ENCODE measurements at regions not wholly inside any gene's neighbourhood (a gene's known extent, or its start where the extent isn't known, plus 50 kb on each side); places are given as distances from the start of the nearest gene placed in this dataset.

DNA sequence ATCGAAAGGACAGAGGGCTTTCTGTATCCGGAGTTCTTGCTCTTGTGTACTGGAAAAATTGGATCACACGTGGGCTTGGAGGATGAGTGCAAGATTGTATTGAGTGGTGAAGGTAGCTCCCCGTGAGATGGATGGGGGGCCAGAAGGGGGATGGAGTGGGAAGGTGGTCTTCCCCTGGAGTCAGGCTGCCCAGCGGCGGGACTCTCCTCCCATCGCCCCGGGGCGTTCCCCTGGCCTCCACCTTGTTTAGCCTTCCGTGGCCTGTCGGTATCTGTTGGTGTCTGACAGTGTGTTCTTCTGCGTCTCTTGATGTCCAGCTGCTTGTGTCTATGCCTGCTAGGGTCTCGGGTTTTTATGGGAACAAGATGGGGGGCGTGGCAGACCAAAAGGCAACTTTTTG is 54.6 kb upstream of the GABRA6 start:
- Mint-ChIP-seq H3K27ac (no peak overlapping the region), H3K27me3 (ENCODE audit: insufficient read depth, low read depth) (peaks cover 4% of the 10 kb centered on the region), H3K9me3 (no peaks in the 10 kb centered on the region), H3K4me1 (no peaks in the 10 kb centered on the region), H3K4me3 (no peak overlapping the region), H3K36me3 (no peaks in the 10 kb centered on the region)
- Histone ChIP-seq H3K9me3 (ENCODE audit: low read depth) (no peaks in the 10 kb centered on the region), H3K4me2 (no peak overlapping the region), H3K27ac (no peak overlapping the region), H3K9ac (no peak overlapping the region), H2AFZ (replicated peaks) (no peak overlapping the region), H3F3A (ENCODE audit: low read depth) (no peaks in the 10 kb centered on the region), H3K4me1 (no peaks in the 10 kb centered on the region), H3K27me3 (no peaks in the 10 kb centered on the region), H3K36me3 (no peaks in the 10 kb centered on the region), H3K4me3 (no peak overlapping the region), H4K20me1 (ENCODE audit: low read depth) (no peaks in the 10 kb centered on the region), H3K79me2 (ENCODE audit: low read depth) (no peaks in the 10 kb centered on the region)
- no peak for DNase-seq (ENCODE audit: low spot score)
- TF ChIP-seq EZH2phosphoT487 (IDR thresholded peaks at IDR 0.05), result no peak
- TF ChIP-seq, protein P1, sequence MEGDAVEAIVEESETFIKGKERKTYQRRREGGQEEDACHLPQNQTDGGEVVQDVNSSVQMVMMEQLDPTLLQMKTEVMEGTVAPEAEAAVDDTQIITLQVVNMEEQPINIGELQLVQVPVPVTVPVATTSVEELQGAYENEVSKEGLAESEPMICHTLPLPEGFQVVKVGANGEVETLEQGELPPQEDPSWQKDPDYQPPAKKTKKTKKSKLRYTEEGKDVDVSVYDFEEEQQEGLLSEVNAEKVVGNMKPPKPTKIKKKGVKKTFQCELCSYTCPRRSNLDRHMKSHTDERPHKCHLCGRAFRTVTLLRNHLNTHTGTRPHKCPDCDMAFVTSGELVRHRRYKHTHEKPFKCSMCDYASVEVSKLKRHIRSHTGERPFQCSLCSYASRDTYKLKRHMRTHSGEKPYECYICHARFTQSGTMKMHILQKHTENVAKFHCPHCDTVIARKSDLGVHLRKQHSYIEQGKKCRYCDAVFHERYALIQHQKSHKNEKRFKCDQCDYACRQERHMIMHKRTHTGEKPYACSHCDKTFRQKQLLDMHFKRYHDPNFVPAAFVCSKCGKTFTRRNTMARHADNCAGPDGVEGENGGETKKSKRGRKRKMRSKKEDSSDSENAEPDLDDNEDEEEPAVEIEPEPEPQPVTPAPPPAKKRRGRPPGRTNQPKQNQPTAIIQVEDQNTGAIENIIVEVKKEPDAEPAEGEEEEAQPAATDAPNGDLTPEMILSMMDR (IDR thresholded peaks at IDR 0.05), result no peak
- no peak for TF ChIP-seq EZH2 (IDR thresholded peaks at IDR 0.05)

DNA sequence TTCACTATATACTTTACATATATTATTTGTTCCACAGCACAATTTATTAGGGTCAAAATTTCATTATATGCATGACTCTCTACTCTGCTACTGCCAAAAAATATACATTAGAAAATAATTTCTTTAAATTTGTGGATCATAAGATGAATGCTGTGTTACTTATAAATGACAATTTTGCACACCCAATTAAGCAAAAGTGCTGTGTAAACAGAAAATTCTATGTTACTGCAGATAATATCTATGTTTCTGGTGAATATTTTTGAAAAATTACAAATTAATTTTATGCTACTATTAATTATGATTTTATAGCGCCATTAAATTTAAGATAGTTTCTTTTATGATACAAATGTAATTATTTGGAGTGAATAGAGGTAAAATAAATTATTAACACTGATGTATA is 59.8 kb upstream of the GABRA6 start:
- no peaks in the 10 kb centered on the region for H4K20me1 ChIP-seq (ENCODE audit: low read depth)
- TF ChIP-seq EZH2phosphoT487 (IDR thresholded peaks at IDR 0.05), result no peak
- TF ChIP-seq, protein P1 (IDR thresholded peaks at IDR 0.05), result no peak
- no peak for TF ChIP-seq EZH2 (IDR thresholded peaks at IDR 0.05)
- no peaks in the 10 kb centered on the region for H3K9me3 ChIP-seq (ENCODE audit: low read depth)
- Mint-ChIP-seq H3K27ac (no peak overlapping the region), H3K4me1 (no peaks in the 10 kb centered on the region), H3K27me3 (ENCODE audit: insufficient read depth, low read depth) (peaks cover 4% of the 10 kb centered on the region), H3K9me3 (no peaks in the 10 kb centered on the region), H3K4me3 (no peak overlapping the region), H3K36me3 (no peaks in the 10 kb centered on the region)
- no peak overlapping the region for H3K27ac ChIP-seq
- no peak overlapping the region for H3K9ac ChIP-seq
- H3K4me3 ChIP-seq, result no peak overlapping the region
- no peaks in the 10 kb centered on the region for H3F3A ChIP-seq (ENCODE audit: low read depth)
- H3K27me3 ChIP-seq, result no peaks in the 10 kb centered on the region
- no peak overlapping the region for H3K4me2 ChIP-seq
- no peaks in the 10 kb centered on the region for H3K4me1 ChIP-seq
- H3K79me2 ChIP-seq (ENCODE audit: low read depth), result no peaks in the 10 kb centered on the region
- H2AFZ ChIP-seq (replicated peaks), result no peak overlapping the region
- no peaks in the 10 kb centered on the region for H3K36me3 ChIP-seq
- DNase-seq (ENCODE audit: low spot score), result no peak

DNA sequence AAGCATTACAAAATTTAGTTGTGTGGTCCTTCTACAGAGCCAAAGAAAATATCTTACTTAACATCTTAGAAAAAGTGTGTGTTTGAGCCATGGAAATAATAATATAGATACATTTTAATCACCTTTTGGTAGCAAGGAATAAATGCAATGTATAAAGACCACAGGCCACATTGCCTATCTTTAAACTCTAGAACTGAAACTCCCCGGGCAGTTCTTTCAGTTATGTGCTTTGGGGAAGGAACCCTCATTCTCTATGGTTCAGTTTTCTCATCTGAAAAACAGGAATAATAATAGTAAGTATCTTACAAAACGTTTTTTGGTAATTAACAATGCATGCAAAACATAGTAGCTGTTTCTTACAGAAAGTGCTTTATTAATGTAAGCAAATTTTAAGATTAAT is 67.8 kb upstream of the GABRB2 start:
- no peaks in the 10 kb centered on the region for H3K9me3 ChIP-seq (ENCODE audit: low read depth)
- H3K9ac ChIP-seq, result no peak overlapping the region
- no peak overlapping the region for H3K27ac Mint-ChIP-seq
- no peaks in the 10 kb centered on the region for H3K36me3 ChIP-seq
- TF ChIP-seq EZH2 (IDR thresholded peaks at IDR 0.05) (no peak), EZH2phosphoT487 (IDR thresholded peaks at IDR 0.05) (no peak)
- TF ChIP-seq, protein P1 (IDR thresholded peaks at IDR 0.05), result no peak
- H3K9me3 Mint-ChIP-seq, result no peaks in the 10 kb centered on the region
- no peaks in the 10 kb centered on the region for H4K20me1 ChIP-seq (ENCODE audit: low read depth)
- H3K27ac ChIP-seq, result no peak overlapping the region
- no peaks in the 10 kb centered on the region for H3K27me3 ChIP-seq
- no peaks in the 10 kb centered on the region for H3K4me1 Mint-ChIP-seq
- H3K4me2 ChIP-seq, result no peak overlapping the region
- no peaks in the 10 kb centered on the region for H3K79me2 ChIP-seq (ENCODE audit: low read depth)
- DNase-seq (ENCODE audit: low spot score), result no peak
- H3K36me3 Mint-ChIP-seq, result no peaks in the 10 kb centered on the region
- H3K27me3 Mint-ChIP-seq (ENCODE audit: insufficient read depth, low read depth), result peaks cover 2% of the 10 kb centered on the region
- H3F3A ChIP-seq (ENCODE audit: low read depth), result no peaks in the 10 kb centered on the region
- H2AFZ ChIP-seq (replicated peaks), result no peak overlapping the region
- no peaks in the 10 kb centered on the region for H3K4me1 ChIP-seq
- H3K4me3 ChIP-seq, result no peak overlapping the region
- no peak overlapping the region for H3K4me3 Mint-ChIP-seq

DNA sequence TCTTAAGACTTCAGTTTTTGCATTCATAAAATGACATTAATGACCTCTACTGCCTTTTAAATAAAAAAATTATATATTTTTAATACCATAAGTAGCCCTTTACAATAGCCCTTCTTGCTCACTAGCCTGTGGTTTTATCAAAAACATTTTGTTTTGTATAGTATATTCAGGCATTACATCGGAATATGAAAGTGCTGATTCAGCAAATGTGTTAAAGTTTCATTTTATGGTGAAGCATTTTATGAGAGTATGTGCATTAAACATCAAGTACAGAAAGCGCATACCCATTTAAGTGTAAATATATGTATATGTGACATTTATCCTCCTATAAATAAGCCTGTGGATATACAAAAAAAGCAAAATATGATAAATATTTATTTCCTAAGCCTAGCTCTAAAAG is 56.2 kb upstream of the GABRB2 start:
- H3K27ac ChIP-seq, result no peak overlapping the region
- H3K4me3 Mint-ChIP-seq, result no peak overlapping the region
- H3F3A ChIP-seq (ENCODE audit: low read depth), result no peaks in the 10 kb centered on the region
- H3K27me3 ChIP-seq, result no peaks in the 10 kb centered on the region
- no peaks in the 10 kb centered on the region for H3K36me3 Mint-ChIP-seq
- no peak overlapping the region for H3K27ac Mint-ChIP-seq
- no peak overlapping the region for H3K4me2 ChIP-seq
- peaks cover 2% of the 10 kb centered on the region for H3K27me3 Mint-ChIP-seq (ENCODE audit: insufficient read depth, low read depth)
- no peaks in the 10 kb centered on the region for H3K9me3 Mint-ChIP-seq
- H3K79me2 ChIP-seq (ENCODE audit: low read depth), result no peaks in the 10 kb centered on the region
- DNase-seq (ENCODE audit: low spot score), result no peak
- no peak overlapping the region for H3K9ac ChIP-seq
- H4K20me1 ChIP-seq (ENCODE audit: low read depth), result no peaks in the 10 kb centered on the region
- H3K36me3 ChIP-seq, result no peaks in the 10 kb centered on the region
- no peak for TF ChIP-seq EZH2phosphoT487 (IDR thresholded peaks at IDR 0.05)
- TF ChIP-seq EZH2 (IDR thresholded peaks at IDR 0.05), result no peak
- TF ChIP-seq, protein P1 (IDR thresholded peaks at IDR 0.05), result no peak
- H3K4me1 Mint-ChIP-seq, result no peaks in the 10 kb centered on the region
- H3K4me3 ChIP-seq, result no peak overlapping the region
- H3K9me3 ChIP-seq (ENCODE audit: low read depth), result no peaks in the 10 kb centered on the region
- no peaks in the 10 kb centered on the region for H3K4me1 ChIP-seq
- no peak overlapping the region for H2AFZ ChIP-seq (replicated peaks)
